GM20000 (cell line): ENCODE measurements at regions not wholly inside any gene's neighbourhood (a gene's known extent, or its start where the extent isn't known, plus 50 kb on each side); places are given as distances from the start of the nearest gene placed in this dataset.

ENCODE experiments used
- DNase-seq: peaks from one replicate; pipeline ENCODE4 v3.0.0; 2012; ENCODE audit warnings: low spot score
- TF ChIP-seq, protein P1 (sequence below): IDR thresholded peaks from 2 replicates; pipeline ENCODE4 v1.5.1; 2012; ENCODE audit warnings: mild to moderate bottlenecking, control low read depth; ENCODE audit errors: extremely low read depth, missing control alignments

DNA sequence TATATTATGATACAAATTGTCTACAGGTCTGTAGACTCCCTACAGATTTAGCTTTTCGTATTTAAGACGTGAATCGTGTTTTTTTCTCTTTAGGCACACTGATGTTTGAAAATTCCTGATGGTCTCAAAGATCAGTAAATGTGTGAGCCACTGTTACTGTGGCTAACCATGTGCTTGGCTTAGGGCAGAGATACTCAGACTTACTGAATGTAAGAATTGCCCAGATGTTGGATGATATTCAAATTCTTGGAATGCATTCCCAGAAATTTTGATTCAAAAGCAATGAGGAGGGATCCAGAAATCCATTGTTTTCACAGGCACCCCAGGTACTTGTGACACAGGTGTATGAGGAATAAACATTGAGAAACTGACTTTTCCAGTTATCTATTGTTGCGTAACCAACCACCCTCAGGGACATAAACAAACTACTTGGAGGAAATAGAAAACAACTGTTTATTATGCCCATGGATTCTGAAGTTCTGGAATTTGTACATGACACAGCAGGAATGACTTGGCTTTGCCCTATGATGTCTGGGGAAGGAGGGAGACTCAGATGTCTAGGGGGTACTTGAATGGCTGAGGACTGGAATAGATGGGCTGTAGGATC is 339.6 kb upstream of the CITED2 start:
- TF ChIP-seq, protein P1, sequence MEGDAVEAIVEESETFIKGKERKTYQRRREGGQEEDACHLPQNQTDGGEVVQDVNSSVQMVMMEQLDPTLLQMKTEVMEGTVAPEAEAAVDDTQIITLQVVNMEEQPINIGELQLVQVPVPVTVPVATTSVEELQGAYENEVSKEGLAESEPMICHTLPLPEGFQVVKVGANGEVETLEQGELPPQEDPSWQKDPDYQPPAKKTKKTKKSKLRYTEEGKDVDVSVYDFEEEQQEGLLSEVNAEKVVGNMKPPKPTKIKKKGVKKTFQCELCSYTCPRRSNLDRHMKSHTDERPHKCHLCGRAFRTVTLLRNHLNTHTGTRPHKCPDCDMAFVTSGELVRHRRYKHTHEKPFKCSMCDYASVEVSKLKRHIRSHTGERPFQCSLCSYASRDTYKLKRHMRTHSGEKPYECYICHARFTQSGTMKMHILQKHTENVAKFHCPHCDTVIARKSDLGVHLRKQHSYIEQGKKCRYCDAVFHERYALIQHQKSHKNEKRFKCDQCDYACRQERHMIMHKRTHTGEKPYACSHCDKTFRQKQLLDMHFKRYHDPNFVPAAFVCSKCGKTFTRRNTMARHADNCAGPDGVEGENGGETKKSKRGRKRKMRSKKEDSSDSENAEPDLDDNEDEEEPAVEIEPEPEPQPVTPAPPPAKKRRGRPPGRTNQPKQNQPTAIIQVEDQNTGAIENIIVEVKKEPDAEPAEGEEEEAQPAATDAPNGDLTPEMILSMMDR: no peak
- no peak for DNase-seq

DNA sequence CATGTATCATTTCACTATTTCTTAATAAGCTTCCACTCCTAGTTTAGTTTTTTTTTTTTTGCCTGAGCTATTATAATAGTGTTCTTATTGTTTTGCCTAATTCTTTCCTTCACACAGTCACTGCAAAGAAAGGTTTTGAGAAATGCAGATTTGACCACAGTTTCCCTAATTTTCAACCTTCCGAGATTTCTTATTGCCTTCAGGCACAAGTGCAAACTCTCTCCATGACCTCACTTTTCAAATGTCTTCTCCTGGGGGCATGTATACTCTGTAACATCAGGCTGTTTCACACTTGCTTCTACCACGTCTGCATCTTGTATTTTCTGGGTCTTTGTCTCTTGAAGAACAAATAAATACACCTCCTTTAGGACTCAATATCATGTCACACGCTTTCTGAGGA is 339.0 kb upstream of the CITED2 start:
- no peak for DNase-seq
- TF ChIP-seq, protein P1: no peak

DNA sequence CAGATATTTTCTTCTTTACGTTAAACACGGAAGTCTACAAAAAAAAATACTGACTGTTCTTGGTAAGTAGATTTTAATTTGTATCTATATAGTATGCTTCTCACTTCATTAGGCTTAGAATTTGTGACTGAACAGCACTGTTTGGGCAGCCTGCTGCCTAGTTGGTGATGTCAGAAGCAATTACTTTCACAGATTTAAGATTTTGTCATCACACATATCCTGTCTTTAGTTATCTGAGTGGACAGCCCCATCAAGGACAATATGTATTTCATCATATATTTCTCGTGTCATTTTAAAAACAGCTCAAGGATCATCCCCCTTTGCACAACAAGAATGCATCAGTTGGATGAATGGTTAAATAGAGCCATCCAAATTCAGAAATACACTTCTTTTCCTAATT is 338.4 kb upstream of the CITED2 start:
- no peak for DNase-seq
- TF ChIP-seq, protein P1: no peak

DNA sequence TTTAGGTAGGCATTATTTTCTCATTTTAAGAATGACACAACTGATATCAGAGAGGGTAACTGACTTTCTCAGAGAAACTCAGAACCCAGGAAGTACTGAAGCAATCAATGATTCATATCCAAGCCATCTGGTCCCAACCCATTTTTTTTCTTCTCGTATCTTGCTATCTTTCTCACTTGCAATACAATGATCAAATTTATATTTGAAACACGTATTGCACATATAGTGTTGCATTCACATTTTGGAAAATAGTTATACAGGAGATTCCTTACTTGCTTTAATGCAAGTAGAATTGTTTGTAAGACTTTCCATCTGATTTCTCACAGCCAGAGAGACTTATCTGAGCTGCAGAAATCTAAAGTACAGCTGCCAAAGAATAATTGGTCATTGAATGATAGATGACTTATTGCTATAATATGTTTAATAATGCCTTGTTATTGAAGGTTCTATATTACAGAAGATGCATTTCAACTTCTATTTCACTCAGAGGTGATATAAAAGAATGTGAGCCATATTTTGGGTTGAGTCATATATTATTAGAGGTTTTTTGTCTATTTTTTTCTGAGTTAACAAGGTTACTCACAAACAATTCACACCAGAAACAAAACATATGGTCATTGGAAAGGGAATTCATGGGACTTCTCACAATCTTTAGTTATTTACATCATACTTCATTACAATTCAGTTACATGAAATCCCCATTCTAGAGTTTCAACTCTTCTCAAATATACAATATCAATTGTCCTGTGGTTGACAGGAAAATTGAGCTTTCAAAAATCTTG is 337.5 kb upstream of the CITED2 start:
- DNase-seq: no peak
- TF ChIP-seq, protein P1: no peak

DNA sequence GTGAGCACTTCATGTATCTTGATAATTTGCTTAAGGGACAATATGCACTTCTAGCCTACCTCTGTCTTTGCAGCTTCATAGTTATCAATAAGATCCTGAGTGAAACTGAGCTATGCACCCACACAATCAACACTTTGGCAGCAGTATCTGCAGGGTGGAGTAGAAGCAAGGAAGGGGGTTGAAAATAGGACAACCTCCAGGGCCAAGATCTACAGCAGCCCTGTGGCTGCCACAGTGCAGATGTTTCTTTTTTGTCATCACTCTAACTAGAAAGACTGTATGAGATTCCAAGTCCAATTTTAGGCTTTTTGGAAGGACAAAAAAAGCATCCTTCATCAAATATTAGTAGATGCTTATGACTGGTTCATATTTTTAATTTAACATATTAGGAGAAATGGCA is 336.1 kb upstream of the CITED2 start:
- TF ChIP-seq, protein P1: no peak
- no peak for DNase-seq

DNA sequence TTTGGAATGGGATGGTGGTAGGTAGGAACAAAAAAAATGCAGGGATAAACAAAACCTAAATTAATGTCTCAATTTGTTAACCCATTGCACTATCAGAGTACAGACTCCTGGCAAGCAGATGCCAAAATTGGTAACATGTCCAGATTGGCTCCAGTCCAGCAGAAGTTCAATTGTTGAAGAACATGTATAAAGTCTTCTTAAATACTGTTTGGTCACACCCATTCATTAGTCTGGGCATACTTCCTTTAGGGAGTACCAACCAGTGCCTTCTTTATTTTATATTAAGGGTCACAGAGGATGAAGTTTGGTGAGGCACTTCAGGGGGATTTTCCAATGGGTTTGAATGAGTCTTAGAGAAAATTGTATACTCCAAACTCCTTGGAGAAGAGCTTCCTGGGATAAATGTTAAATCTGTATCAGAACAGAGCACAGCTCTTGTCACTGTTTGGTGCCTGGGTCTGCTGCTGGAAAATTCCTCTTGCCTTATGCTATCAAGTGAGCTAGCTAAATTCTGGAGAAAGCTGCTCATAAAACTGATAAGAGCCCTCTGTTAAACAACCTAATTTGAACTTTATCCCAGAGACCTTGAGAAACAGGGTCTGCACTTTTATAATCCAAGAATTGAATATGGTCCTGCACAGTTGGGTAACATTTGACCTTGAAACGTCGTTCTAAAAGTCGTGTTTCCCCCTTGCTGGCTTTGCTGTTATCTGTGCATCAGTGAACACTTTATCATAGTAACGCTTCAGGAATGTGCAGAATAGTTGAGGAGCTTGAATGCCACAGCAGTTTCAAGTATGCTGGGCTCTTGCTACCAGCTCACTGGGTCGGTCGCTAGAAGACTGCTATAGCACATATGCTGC is 334.1 kb upstream of the CITED2 start:
- no peak for DNase-seq
- TF ChIP-seq, protein P1: no peak

DNA sequence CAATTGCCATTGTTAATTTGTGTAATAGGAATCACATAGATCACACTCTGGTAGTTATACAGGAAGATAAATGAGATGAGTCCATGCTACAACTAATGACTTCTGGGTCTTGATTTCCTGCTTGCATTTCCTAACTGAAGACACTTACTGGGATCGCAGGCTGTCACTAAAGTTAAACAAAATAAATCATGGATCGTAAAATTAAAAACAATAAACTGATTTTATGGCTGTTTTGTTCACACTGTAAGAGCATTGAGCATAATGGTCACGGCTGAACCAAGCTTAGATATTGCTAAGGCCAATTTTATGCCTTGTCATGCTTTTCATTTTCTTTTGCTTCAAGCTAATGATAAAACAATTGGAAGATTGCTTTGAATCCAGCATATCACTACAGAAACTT is 332.5 kb upstream of the CITED2 start:
- DNase-seq: no peak
- TF ChIP-seq, protein P1: no peak
